ENCODE measurements at regions not wholly inside any gene's neighbourhood (a gene's known extent, or its start where the extent isn't known, plus 50 kb on each side); places are given as distances from the start of the nearest gene placed in this dataset.

DNA sequence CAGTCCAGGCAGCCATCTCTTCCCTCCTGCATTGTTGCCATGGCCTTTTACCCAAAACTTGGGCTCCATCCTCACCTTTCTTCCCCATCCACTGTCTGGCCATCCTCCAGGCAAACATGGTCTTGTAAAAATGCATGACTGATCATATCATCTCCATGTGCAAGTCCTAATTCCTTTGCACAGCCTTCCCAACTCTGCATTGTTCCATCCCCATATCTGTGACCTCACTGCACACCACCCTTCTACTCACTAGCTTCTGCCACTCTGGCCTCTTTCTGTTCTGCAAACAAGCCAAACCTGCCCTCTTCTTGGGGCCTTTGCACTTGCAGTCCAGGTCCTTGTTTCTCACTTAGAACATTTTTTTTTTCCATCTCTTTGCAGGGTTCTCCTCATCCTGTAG, 230.1 kb upstream of the GJB5 start:
- peaks cover 0 to under 1% (median 0%) of the 10 kb centered on the region in 4 donors for H3K4me1 ChIP-seq
- H3K4me3 ChIP-seq = no peak overlapping the region
- intact Hi-C loops (cut with DNase I) = no loop called here
- peaks cover 0 to 51% (median 0%) of the 10 kb centered on the region in 4 donors for H3K27me3 ChIP-seq
- no peaks in the 10 kb centered on the region for H3K36me3 ChIP-seq
- no peak for TF ChIP-seq POLR2A (IDR thresholded peaks at IDR 0.05; ENCODE audit: low read depth)
- no peak for TF ChIP-seq EP300 (IDR thresholded peaks at IDR 0.05)
- TF ChIP-seq, protein P1, sequence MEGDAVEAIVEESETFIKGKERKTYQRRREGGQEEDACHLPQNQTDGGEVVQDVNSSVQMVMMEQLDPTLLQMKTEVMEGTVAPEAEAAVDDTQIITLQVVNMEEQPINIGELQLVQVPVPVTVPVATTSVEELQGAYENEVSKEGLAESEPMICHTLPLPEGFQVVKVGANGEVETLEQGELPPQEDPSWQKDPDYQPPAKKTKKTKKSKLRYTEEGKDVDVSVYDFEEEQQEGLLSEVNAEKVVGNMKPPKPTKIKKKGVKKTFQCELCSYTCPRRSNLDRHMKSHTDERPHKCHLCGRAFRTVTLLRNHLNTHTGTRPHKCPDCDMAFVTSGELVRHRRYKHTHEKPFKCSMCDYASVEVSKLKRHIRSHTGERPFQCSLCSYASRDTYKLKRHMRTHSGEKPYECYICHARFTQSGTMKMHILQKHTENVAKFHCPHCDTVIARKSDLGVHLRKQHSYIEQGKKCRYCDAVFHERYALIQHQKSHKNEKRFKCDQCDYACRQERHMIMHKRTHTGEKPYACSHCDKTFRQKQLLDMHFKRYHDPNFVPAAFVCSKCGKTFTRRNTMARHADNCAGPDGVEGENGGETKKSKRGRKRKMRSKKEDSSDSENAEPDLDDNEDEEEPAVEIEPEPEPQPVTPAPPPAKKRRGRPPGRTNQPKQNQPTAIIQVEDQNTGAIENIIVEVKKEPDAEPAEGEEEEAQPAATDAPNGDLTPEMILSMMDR (IDR thresholded peaks at IDR 0.05) = no peak
- no peak for TF ChIP-seq POLR2AphosphoS5 (IDR thresholded peaks at IDR 0.05)
- no peak overlapping the region for H3K27ac ChIP-seq (replicated peaks in 1 of 4)
- H3K9me3 ChIP-seq = no peaks in the 10 kb centered on the region
- peak; percentile 57 for DNase-seq (ENCODE audit: extremely low spot score)

DNA sequence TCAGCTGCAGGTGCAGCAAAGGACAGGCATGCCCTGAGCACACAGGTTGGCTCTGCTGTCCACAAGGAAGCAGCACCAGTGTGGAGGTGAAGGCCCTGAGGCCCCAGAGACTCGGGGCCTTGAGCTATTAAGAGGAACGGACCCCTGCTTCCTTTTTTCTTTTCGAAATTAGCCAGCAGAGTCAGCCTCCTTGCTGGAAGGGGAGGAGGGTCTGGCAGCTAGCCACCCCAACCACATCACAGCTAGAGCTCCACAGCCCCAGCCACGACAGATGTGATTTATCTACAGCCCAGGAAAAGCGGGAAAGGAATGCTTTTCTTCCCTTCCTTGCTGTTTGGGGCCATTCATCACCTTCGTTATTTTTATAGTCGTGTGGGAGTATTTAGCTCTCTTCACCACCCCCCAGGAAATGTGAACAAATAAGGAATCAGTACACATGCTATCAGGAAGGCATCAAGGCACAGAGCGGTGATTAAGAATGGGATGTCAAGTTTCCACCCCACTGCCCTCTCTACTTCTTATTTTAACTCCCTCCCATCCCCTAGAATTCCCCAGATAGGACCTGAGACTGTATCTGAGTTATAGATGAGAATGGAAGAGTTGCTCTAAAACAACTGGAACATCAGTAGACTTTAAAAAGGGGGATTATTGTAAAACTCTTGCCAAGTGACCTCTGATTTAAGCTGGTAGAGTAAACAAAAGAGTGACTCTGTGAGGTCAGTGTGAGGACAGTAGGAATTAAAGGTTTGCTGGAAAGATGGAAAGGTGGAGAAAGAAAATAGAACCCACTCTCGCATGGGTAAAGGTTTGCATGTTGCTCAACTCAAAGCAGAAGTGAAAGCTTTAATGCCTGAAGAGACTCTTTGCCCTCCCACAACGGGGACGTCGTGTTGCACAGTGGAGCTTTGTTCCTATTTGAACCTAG, 224.7 kb upstream of the GJB5 start:
- Histone ChIP-seq H3K4me3 (no peak overlapping the region), H3K27ac (replicated peaks in 1 of 4) (no peak overlapping the region), H3K4me1 (peaks cover 0 to 2% (median 0%) of the 10 kb centered on the region in 4 donors), H3K9me3 (no peaks in the 10 kb centered on the region), H3K27me3 (peaks cover 0 to 36% (median 0%) of the 10 kb centered on the region in 4 donors), H3K36me3 (no peaks in the 10 kb centered on the region)
- TF ChIP-seq POLR2AphosphoS5 (IDR thresholded peaks at IDR 0.05) (no peak), POLR2A (IDR thresholded peaks at IDR 0.05; ENCODE audit: low read depth) (no peak), EP300 (IDR thresholded peaks at IDR 0.05) (no peak)
- TF ChIP-seq, protein P1 (IDR thresholded peaks at IDR 0.05) = no peak
- 9% methylated on average over 12 of the region's 12 CpGs for WGBS
- no peak for DNase-seq (ENCODE audit: extremely low spot score)
- intact Hi-C loops (cut with DNase I) = no loop called here

DNA sequence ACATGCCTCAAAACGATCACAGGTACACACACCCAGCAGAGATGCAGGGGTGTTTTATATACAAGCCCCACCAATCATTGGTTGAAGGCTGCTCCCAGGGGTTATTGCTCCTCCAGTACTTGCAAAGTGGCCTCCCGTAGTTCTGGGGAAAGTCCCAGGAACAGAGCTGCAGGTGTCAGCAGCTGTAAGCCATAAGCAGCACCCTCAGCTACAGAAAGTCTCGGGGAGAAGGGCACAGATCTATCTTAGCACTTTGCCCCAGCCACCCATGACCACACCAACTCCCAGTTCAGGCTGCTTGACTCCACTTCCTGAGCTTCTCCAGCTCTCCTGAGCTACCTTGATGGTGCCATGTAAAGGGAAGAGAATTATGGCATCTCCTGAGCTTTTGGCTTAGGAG, 222.7 kb upstream of the GJB5 start:
- DNase-seq (ENCODE audit: extremely low spot score) = no peak
- peaks cover 0 to 40% (median 0%) of the 10 kb centered on the region in 4 donors for H3K27me3 ChIP-seq
- H3K9me3 ChIP-seq = no peaks in the 10 kb centered on the region
- no peaks in the 10 kb centered on the region for H3K36me3 ChIP-seq
- TF ChIP-seq EP300 (IDR thresholded peaks at IDR 0.05) (no peak), POLR2A (IDR thresholded peaks at IDR 0.05; ENCODE audit: low read depth) (no peak), POLR2AphosphoS5 (IDR thresholded peaks at IDR 0.05) (no peak)
- TF ChIP-seq, protein P1 (IDR thresholded peaks at IDR 0.05) = no peak
- 23% methylated on average over 3 of the region's 3 CpGs for WGBS
- intact Hi-C loops (cut with DNase I) = no loop called here
- H3K4me1 ChIP-seq = peaks cover 0 to 2% (median 0%) of the 10 kb centered on the region in 4 donors
- H3K27ac ChIP-seq (replicated peaks in 1 of 4) = no peak overlapping the region
- no peak overlapping the region for H3K4me3 ChIP-seq

DNA sequence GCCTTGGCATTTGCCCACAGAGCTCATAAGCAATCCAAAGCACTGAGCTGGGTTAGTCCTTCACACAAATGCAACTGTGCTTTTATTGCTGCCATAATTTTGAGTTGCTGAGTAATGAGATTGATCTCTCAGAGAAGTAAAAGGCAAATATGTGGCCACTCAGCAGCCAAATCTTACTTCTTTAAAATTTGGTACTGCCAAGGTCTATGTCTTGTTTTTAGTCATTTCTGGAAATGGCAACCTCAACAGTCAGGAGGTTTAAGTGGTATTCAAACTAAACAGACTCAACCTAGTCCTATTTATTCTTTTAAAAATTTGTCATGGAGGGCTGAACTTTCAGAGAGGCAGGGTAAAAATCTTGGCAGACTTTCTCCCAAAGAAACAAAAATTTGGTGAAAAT, 216.4 kb upstream of the GJB5 start:
- TF ChIP-seq POLR2AphosphoS5 (IDR thresholded peaks at IDR 0.05) (no peak), EP300 (IDR thresholded peaks at IDR 0.05) (no peak)
- TF ChIP-seq, protein P1 (IDR thresholded peaks at IDR 0.05) = no peak
- no peaks in the 10 kb centered on the region for H3K4me1 ChIP-seq
- H3K27ac ChIP-seq (replicated peaks in 1 of 4) = no peak overlapping the region
- no peaks in the 10 kb centered on the region for H3K9me3 ChIP-seq
- intact Hi-C loops (cut with DNase I) = no loop called here
- no peaks in the 10 kb centered on the region for H3K36me3 ChIP-seq
- DNase-seq (ENCODE audit: extremely low spot score) = peak; percentile 29
- peaks cover 0 to 34% (median 0%) of the 10 kb centered on the region in 4 donors for H3K27me3 ChIP-seq
- no peak overlapping the region for H3K4me3 ChIP-seq

Measured in esophagus muscularis mucosa (tissue), 4 donors.